ENCODE measurements at regions not wholly inside any gene's neighbourhood (a gene's known extent, or its start where the extent isn't known, plus 50 kb on each side); places are given as distances from the start of the nearest gene placed in this dataset.

- Mint-ChIP-seq H3K4me1 (no peaks in the 10 kb centered on the region), H3K4me3 (no peak overlapping the region), H3K9me3 (no peaks in the 10 kb centered on the region), H3K27ac (ENCODE audit: low read depth) (no peak overlapping the region), H3K36me3 (ENCODE audit: insufficient read depth) (no peaks in the 10 kb centered on the region), H3K27me3 (no peaks in the 10 kb centered on the region)
- ATAC-seq (replicated peaks; ENCODE audit: extremely low read depth, poor library complexity, severe bottlenecking) (no peak), DNase-seq (ENCODE audit: low spot score in 2 of 2) (no peak)
Observed at GRCh38 chr2:60100034-60100433, 453.4 kb downstream of the BCL11A start.

DNA sequence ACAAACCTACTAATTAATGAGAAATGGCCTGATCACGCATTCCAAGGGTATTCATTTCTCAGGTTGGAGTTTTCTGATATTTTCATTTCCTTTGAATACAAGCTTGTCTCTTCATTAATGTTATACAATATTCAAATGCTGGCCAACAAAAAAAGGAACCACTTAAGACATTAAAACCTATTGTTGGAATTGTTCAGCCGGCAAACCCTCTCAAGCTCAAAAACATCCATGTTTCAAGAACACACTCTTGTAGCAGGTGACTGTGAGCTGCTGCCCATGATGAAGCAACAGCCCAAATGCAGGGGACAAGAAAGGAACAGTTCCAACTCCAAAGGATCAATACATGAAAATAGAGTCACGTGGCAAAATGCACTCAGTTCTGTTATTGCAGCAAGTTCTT, 454.5 kb downstream of the BCL11A start:
- DNase-seq (ENCODE audit: low spot score in 2 of 2) (no peak), ATAC-seq (replicated peaks; ENCODE audit: extremely low read depth, poor library complexity, severe bottlenecking) (no peak)
- H3K27ac Mint-ChIP-seq (ENCODE audit: low read depth): no peak overlapping the region
- no peaks in the 10 kb centered on the region for H3K27me3 Mint-ChIP-seq
- no peak overlapping the region for H3K4me3 Mint-ChIP-seq
- H3K36me3 Mint-ChIP-seq (ENCODE audit: insufficient read depth): no peaks in the 10 kb centered on the region
- no peaks in the 10 kb centered on the region for H3K4me1 Mint-ChIP-seq
- no peaks in the 10 kb centered on the region for H3K9me3 Mint-ChIP-seq

GRCh38 chr2:60097298-60097697, 456.2 kb downstream of the BCL11A start:
- ATAC-seq (replicated peaks; ENCODE audit: extremely low read depth, poor library complexity, severe bottlenecking): no peak
- H3K36me3 Mint-ChIP-seq (ENCODE audit: insufficient read depth): no peaks in the 10 kb centered on the region
- H3K9me3 Mint-ChIP-seq: peaks cover 7% of the 10 kb centered on the region
- no peak for DNase-seq (ENCODE audit: low spot score in 2 of 2)
- no peak overlapping the region for H3K27ac Mint-ChIP-seq (ENCODE audit: low read depth)
- H3K4me1 Mint-ChIP-seq: no peaks in the 10 kb centered on the region
- no peak overlapping the region for H3K4me3 Mint-ChIP-seq
- H3K27me3 Mint-ChIP-seq: no peaks in the 10 kb centered on the region

- ATAC-seq (replicated peaks; ENCODE audit: extremely low read depth, poor library complexity, severe bottlenecking) (no peak), DNase-seq (ENCODE audit: low spot score in 2 of 2) (no peak)
- Mint-ChIP-seq H3K4me3 (no peak overlapping the region), H3K27me3 (no peaks in the 10 kb centered on the region), H3K27ac (ENCODE audit: low read depth) (no peak overlapping the region), H3K9me3 (peaks cover 7% of the 10 kb centered on the region), H3K36me3 (ENCODE audit: insufficient read depth) (no peaks in the 10 kb centered on the region), H3K4me1 (no peaks in the 10 kb centered on the region)
Observed at GRCh38 chr2:60096556-60096955, 456.9 kb downstream of the BCL11A start.

- H3K9me3 Mint-ChIP-seq: peaks cover 7% of the 10 kb centered on the region
- DNase-seq (ENCODE audit: low spot score in 2 of 2) (no peak), ATAC-seq (replicated peaks; ENCODE audit: extremely low read depth, poor library complexity, severe bottlenecking) (no peak)
- H3K27me3 Mint-ChIP-seq: no peaks in the 10 kb centered on the region
- no peaks in the 10 kb centered on the region for H3K4me1 Mint-ChIP-seq
- no peak overlapping the region for H3K4me3 Mint-ChIP-seq
- no peak overlapping the region for H3K27ac Mint-ChIP-seq (ENCODE audit: low read depth)
- no peaks in the 10 kb centered on the region for H3K36me3 Mint-ChIP-seq (ENCODE audit: insufficient read depth)
Observed at GRCh38 chr2:60095903-60096302, 457.6 kb downstream of the BCL11A start.

GRCh38 chr2:60095202-60095815, 458.1 kb downstream of the BCL11A start:
- H3K27ac Mint-ChIP-seq (ENCODE audit: low read depth): no peak overlapping the region
- ATAC-seq (replicated peaks; ENCODE audit: extremely low read depth, poor library complexity, severe bottlenecking) (no peak), DNase-seq (ENCODE audit: low spot score in 2 of 2) (no peak)
- peaks cover 7% of the 10 kb centered on the region for H3K9me3 Mint-ChIP-seq
- H3K36me3 Mint-ChIP-seq (ENCODE audit: insufficient read depth): no peaks in the 10 kb centered on the region
- H3K27me3 Mint-ChIP-seq: no peaks in the 10 kb centered on the region
- H3K4me3 Mint-ChIP-seq: no peak overlapping the region
- H3K4me1 Mint-ChIP-seq: no peaks in the 10 kb centered on the region

- no peaks in the 10 kb centered on the region for H3K27me3 Mint-ChIP-seq
- no peak overlapping the region for H3K27ac Mint-ChIP-seq (ENCODE audit: low read depth)
- no peaks in the 10 kb centered on the region for H3K4me1 Mint-ChIP-seq
- DNase-seq (ENCODE audit: low spot score in 2 of 2) (no peak), ATAC-seq (replicated peaks; ENCODE audit: extremely low read depth, poor library complexity, severe bottlenecking) (no peak)
- peaks cover 7% of the 10 kb centered on the region for H3K9me3 Mint-ChIP-seq
- H3K4me3 Mint-ChIP-seq: no peak overlapping the region
- no peaks in the 10 kb centered on the region for H3K36me3 Mint-ChIP-seq (ENCODE audit: insufficient read depth)
Observed at GRCh38 chr2:60094450-60094929, 459.0 kb downstream of the BCL11A start.

DNA sequence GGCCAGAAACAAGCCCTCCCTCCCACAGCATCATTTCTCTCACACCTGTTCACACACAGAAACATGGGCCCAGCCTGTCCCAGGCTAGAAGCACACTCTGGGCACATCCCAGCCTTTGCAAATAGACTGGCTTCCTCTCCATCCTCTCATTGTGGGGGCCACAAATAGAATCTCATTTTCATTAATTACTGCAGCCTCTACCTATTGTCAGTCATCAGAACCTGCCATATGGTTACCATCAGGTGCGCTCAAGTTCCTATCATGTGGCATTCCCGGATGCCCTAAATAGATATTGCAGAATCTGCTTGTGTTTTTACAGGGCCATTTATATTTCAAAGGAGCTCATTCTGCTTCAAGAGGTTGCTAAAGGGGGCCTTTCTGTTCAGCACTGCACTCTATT, 460.7 kb downstream of the BCL11A start:
- H3K4me1 Mint-ChIP-seq: no peaks in the 10 kb centered on the region
- no peak for ATAC-seq (replicated peaks; ENCODE audit: extremely low read depth, poor library complexity, severe bottlenecking)
- peaks cover 7% of the 10 kb centered on the region for H3K9me3 Mint-ChIP-seq
- no peak overlapping the region for H3K4me3 Mint-ChIP-seq
- no peak overlapping the region for H3K27ac Mint-ChIP-seq (ENCODE audit: low read depth)
- no peaks in the 10 kb centered on the region for H3K36me3 Mint-ChIP-seq (ENCODE audit: insufficient read depth)
- no peaks in the 10 kb centered on the region for H3K27me3 Mint-ChIP-seq
- DNase-seq (ENCODE audit: low spot score in 2 of 2): no peak

DNA sequence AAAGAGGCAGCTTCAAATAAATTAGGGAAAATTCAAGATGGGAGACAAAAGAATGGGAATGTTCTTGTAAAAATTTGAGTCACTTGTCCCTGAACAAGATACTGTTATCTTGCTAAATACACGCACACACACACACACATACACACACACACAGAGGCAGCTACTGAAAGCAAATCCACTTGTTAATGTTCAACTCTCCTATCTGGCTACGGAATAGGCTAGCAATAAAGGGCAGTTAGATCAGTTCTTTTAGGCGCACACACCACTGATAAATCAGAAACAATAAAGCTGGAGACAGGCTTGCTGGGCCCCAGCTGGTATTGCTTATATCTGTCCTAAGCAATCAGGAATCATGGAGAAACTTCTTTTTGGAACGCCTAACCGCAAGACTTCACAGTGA, 461.6 kb downstream of the BCL11A start:
- H3K4me1 Mint-ChIP-seq: no peaks in the 10 kb centered on the region
- no peak for DNase-seq (ENCODE audit: low spot score in 2 of 2)
- peaks cover 7% of the 10 kb centered on the region for H3K9me3 Mint-ChIP-seq
- H3K27ac Mint-ChIP-seq (ENCODE audit: low read depth): no peak overlapping the region
- no peaks in the 10 kb centered on the region for H3K36me3 Mint-ChIP-seq (ENCODE audit: insufficient read depth)
- H3K27me3 Mint-ChIP-seq: no peaks in the 10 kb centered on the region
- H3K4me3 Mint-ChIP-seq: no peak overlapping the region
- no peak for ATAC-seq (replicated peaks; ENCODE audit: extremely low read depth, poor library complexity, severe bottlenecking)

DNA sequence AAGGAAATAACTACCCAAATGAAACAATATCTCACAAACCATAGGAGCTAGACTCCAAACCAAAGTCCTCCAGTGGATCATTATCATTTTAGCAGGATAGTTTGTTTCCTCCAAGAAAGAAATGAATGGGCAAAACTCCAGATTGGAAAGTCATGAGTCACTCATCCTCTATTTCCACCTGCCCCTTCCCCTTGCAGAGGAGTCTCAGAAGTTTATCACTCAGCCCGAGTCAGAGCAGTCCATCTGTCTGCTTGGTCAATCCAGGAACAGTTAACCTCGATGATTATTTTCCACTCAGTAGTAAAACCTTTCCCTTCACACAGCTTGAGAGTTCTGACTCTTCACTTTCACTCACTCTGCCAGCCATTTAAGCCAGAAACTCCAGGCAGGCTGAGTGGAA, 462.2 kb downstream of the BCL11A start:
- Mint-ChIP-seq H3K36me3 (ENCODE audit: insufficient read depth) (no peaks in the 10 kb centered on the region), H3K27ac (ENCODE audit: low read depth) (no peak overlapping the region), H3K9me3 (peaks cover 7% of the 10 kb centered on the region), H3K27me3 (no peaks in the 10 kb centered on the region), H3K4me1 (no peaks in the 10 kb centered on the region), H3K4me3 (no peak overlapping the region)
- ATAC-seq (replicated peaks; ENCODE audit: extremely low read depth, poor library complexity, severe bottlenecking): no peak
- no peak for DNase-seq (ENCODE audit: low spot score in 2 of 2)

DNA sequence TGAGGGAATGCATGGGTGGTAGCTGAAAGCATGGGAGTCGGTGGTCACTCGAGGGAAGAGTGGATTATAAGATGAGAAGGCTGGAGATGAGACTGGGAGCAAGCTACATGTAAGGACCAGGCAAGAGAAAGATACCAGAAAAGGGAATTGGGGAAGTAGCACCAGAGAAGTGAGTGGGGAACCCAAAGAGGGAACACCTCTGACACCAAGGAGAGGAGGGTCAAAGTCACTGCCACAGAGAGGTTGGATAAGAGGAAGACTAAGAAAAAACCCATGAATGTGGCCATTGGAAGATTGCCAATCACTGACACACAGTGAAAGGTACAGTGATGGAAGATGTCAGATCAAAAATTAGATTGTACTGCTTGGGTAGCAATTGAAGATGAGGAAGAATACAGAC, 473.9 kb downstream of the BCL11A start:
- H3K4me1 Mint-ChIP-seq: no peaks in the 10 kb centered on the region
- no peak for ATAC-seq (replicated peaks; ENCODE audit: extremely low read depth, poor library complexity, severe bottlenecking)
- no peaks in the 10 kb centered on the region for H3K36me3 Mint-ChIP-seq (ENCODE audit: insufficient read depth)
- peaks cover 6% of the 10 kb centered on the region for H3K9me3 Mint-ChIP-seq
- no peak overlapping the region for H3K27ac Mint-ChIP-seq (ENCODE audit: low read depth)
- H3K27me3 Mint-ChIP-seq: no peaks in the 10 kb centered on the region
- no peak for DNase-seq (ENCODE audit: low spot score in 2 of 2)
- H3K4me3 Mint-ChIP-seq: no peak overlapping the region

DNA sequence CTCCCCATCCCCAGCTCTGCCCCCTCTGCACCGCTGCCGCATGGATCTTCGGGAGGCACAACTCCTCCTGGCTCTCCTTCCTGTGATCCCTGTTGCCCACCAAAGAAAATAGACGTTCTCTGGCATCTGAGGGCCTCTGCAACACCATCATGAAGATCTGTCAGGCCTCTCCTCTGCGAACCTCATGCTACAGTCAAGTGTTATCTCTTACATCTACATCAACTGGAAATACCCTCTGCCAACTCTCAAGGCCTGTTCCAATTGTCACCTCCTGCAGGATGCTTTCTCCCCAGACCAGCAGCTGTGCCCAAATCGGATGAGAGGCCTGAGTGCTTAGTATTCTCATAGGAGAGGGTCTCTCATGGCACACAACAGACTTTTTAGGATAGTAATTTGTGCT, 478.4 kb downstream of the BCL11A start:
- no peak overlapping the region for H3K4me3 Mint-ChIP-seq
- H3K9me3 Mint-ChIP-seq: peaks cover 6% of the 10 kb centered on the region
- no peak for ATAC-seq (replicated peaks; ENCODE audit: extremely low read depth, poor library complexity, severe bottlenecking)
- no peaks in the 10 kb centered on the region for H3K27me3 Mint-ChIP-seq
- H3K4me1 Mint-ChIP-seq: no peaks in the 10 kb centered on the region
- no peak overlapping the region for H3K27ac Mint-ChIP-seq (ENCODE audit: low read depth)
- H3K36me3 Mint-ChIP-seq (ENCODE audit: insufficient read depth): no peaks in the 10 kb centered on the region
- no peak for DNase-seq (ENCODE audit: low spot score in 2 of 2)

- Mint-ChIP-seq H3K36me3 (ENCODE audit: insufficient read depth) (no peaks in the 10 kb centered on the region), H3K27ac (ENCODE audit: low read depth) (no peak overlapping the region), H3K4me3 (no peak overlapping the region), H3K9me3 (peaks cover 10% of the 10 kb centered on the region), H3K27me3 (no peaks in the 10 kb centered on the region), H3K4me1 (no peaks in the 10 kb centered on the region)
- DNase-seq (ENCODE audit: low spot score in 2 of 2) (no peak), ATAC-seq (replicated peaks; ENCODE audit: extremely low read depth, poor library complexity, severe bottlenecking) (no peak)
Observed at GRCh38 chr2:60073201-60073600, 480.3 kb downstream of the BCL11A start.

- H3K4me3 Mint-ChIP-seq: no peak overlapping the region
- DNase-seq (ENCODE audit: low spot score in 2 of 2) (no peak), ATAC-seq (replicated peaks; ENCODE audit: extremely low read depth, poor library complexity, severe bottlenecking) (no peak)
- H3K27ac Mint-ChIP-seq (ENCODE audit: low read depth): no peak overlapping the region
- H3K36me3 Mint-ChIP-seq (ENCODE audit: insufficient read depth): no peaks in the 10 kb centered on the region
- peaks cover 10% of the 10 kb centered on the region for H3K9me3 Mint-ChIP-seq
- H3K4me1 Mint-ChIP-seq: no peaks in the 10 kb centered on the region
- no peaks in the 10 kb centered on the region for H3K27me3 Mint-ChIP-seq
Observed at GRCh38 chr2:60072609-60073008, 480.8 kb downstream of the BCL11A start.
